ENCODE measurements at regions not wholly inside any gene's neighbourhood (a gene's known extent, or its start where the extent isn't known, plus 50 kb on each side); places are given as distances from the start of the nearest gene placed in this dataset.

GRCh38 chr7:115363916-115364315 lies 442.0 kb downstream of the MDFIC start:
- no peak for TF ChIP-seq CTCF (IDR thresholded peaks at IDR 0.05; ENCODE audit: low read length)
- no peak for TF ChIP-seq EZH2 (IDR thresholded peaks at IDR 0.05; ENCODE audit: borderline replicate concordance, low read length)

Data from OCI-LY1 (cell line).